ENCODE measurements at regions not wholly inside any gene's neighbourhood (a gene's known extent, or its start where the extent isn't known, plus 50 kb on each side); places are given as distances from the start of the nearest gene placed in this dataset.

- TF ChIP-seq CTCF (IDR thresholded peaks at IDR 0.05) (no peak), POLR2A (IDR thresholded peaks at IDR 0.05) (no peak)
These were observed 161.6 kb upstream of the MARCKS start for GRCh38 chr6:113695516-113695915.
